ENCODE measurements at regions not wholly inside any gene's neighbourhood (a gene's known extent, or its start where the extent isn't known, plus 50 kb on each side); places are given as distances from the start of the nearest gene placed in this dataset.

GRCh38 chr10:4525103-4525502 is 300.9 kb upstream of the AKR1E2 start:
- DNase-seq: no peak

GRCh38 chr10:4522296-4523000 is 303.6 kb upstream of the AKR1E2 start:
- no peak for DNase-seq

- no peak for DNase-seq
These were observed 306.2 kb upstream of the AKR1E2 start for GRCh38 chr10:4519658-4520402.

DNA sequence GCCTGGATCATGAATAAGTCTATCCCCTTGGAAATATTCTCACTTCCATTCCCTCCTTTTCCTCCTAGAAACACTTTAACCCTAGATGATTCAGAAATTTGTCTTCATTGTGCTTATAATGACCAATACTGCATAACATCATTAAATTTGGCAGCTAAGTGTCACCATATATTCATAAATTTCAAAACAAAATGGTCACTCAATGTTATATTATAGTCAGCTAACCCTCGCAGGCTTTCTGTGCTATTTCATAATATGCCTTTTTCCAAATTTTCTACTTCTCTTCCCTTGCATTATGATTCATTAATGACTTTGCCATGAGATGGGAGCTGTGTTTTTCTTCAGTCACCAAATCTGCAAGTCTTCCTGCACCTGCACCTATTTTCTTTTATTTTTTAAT is 308.3 kb upstream of the AKR1E2 start:
- DNase-seq: no peak

- DNase-seq: no peak
These were observed 310.3 kb upstream of the AKR1E2 start for GRCh38 chr10:4515721-4516120.

- DNase-seq: no peak
These were observed 311.4 kb upstream of the AKR1E2 start for GRCh38 chr10:4514445-4515108.

- no peak for DNase-seq
These were observed 313.3 kb upstream of the AKR1E2 start for GRCh38 chr10:4512671-4513240.

GRCh38 chr10:4512196-4512595 is 313.8 kb upstream of the AKR1E2 start:
- DNase-seq: no peak

DNA sequence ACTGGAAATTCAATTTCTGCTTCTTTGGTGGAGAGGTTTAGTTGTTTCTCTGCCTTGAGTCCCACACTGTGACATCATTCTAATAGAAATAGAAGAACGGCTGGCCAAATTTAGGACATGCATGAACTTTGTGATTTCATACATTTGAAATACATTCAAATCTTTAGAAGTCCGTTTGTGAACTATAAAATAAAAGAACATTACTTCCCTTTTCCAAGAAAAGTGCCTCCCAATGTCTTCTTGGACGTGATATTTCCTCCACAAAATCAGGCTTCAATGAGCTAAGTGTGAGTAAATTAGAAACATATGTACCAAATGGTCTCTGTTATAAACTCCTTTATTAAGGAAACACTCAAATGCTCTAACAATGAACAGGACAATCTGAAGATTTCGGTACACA is 314.5 kb upstream of the AKR1E2 start:
- DNase-seq: no peak

- no peak for DNase-seq
These were observed 316.6 kb upstream of the AKR1E2 start for GRCh38 chr10:4509405-4509804.

DNA sequence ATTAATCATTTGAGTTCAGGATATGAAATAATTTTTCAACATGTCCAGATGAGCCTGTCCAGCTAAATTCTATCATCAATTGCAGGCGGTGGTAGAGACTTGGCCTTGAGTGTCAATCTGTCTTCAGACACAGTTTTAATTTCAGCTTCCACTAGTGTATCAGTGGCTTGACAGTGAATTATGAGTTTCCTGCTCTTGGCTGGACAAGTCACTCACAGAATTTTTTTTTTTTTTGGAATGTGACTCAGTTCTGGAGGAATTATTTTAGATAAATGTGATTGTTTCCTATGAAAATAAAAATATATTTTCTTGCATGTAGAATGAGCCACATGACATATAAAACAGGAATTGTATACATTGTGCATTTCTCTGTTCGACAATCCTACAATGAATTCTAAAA is 319.9 kb upstream of the AKR1E2 start:
- no peak for DNase-seq

GRCh38 chr10:4504550-4504949 is 321.5 kb upstream of the AKR1E2 start:
- no peak for DNase-seq

DNA sequence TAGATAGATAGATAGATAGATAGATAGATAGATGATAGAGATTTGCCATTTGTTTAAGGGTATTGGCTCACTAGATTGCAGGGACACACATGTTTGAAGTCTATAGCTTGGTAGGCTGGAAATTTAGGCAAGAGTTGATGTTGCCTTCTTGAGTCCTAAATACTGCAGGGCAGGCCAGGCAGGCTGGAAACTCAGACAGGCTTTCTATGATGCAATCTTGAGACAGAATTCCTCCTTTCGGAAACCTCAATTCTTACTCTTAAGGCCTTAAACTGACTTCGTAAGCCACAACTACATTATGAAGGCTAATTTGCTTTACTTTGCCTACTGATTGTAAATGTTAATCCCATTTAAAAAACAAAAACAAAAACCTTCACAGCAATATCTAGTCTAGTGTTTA is 322.9 kb upstream of the AKR1E2 start:
- no peak for DNase-seq

- DNase-seq: no peak
These were observed 324.7 kb upstream of the AKR1E2 start for GRCh38 chr10:4501306-4501705.

DNA sequence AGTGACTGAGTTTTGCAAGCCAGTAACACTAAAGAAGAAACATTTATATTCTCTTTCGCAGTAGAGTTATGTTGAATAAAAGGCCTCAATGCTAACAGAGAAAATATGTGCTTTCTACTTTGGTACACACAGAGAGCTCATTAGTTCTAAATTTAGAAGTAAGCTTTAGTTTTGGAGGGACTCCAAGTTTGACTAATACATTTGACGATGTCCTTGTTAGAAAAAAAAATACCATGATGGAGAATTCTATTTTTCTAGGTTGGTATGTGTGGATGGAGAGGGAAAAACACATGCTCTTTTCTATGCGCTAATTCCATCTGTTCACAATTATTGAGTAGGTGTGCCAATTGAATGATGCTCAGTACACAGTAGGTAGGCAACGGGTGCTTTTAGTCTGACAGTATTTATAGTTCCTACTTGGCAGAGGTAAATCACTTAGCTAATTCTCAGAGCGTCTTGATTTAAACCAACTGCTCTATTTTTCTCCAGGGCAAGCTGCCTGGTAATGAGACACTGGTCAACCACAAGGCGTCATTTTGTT is 327.2 kb upstream of the AKR1E2 start:
- no peak for DNase-seq

GRCh38 chr10:4494551-4494950 is 331.5 kb upstream of the AKR1E2 start:
- no peak for DNase-seq

DNA sequence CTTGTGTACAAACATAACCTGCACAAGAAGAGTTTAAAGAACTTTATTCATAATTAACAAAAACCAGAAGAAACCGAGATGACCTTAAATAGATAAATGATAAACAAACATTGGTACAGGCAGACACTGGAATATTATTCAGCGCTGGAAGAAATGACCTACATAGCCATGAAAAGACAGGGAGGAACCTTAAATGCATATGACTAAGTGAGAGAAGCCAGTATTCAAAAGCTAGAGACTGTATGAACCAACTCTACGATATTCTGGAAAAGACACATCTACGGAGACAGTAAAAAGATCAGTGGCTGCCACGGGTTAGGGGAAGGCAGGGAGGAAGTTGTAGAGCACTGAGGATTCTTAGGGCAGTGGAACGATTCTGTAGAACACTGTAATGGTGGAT is 333.8 kb upstream of the AKR1E2 start:
- DNase-seq: no peak

GRCh38 chr10:4488904-4489303 is 337.1 kb upstream of the AKR1E2 start:
- no peak for DNase-seq

GRCh38 chr10:4485636-4486035 is 340.4 kb upstream of the AKR1E2 start:
- DNase-seq: no peak

DNA sequence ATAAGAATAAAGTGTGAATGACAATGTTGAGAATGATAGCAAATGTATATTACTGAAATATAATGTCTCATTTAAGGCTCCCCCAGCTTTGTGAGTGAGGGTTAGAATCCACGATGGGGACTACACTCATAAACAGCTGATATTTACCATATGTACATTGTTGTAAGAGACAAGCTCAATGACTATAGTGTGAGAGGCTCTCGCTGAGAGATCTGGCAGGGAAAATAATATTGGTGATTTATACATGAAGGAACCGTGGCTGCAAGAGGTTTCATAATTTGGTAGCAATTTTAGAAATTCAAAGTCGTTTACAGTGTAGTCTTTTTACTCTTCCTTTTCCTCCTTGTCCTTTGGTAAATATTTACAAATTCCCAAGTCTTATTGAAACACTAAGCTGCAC is 342.2 kb upstream of the AKR1E2 start:
- DNase-seq: no peak

DNA sequence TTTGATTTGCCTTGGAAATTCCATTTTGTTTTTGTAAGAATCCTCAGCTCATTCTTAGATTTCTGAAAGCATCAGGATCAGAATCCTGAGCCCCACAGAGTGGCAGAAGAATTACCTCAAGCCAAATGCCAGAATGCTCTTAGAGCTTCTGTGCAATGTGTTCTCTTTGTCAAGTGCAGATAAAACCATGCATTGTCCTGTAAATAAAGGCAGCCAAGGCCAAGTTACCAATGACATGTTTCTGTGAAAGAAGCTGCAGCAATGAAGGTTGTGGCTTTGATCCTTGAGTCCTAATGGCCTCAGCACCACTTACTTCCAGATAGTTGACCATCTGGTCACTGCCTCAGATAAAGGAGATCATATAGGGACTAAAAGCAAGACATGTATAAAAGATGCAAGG is 343.3 kb upstream of the AKR1E2 start:
- no peak for DNase-seq

GRCh38 chr10:4481192-4481591 is 344.8 kb upstream of the AKR1E2 start:
- no peak for DNase-seq

DNA sequence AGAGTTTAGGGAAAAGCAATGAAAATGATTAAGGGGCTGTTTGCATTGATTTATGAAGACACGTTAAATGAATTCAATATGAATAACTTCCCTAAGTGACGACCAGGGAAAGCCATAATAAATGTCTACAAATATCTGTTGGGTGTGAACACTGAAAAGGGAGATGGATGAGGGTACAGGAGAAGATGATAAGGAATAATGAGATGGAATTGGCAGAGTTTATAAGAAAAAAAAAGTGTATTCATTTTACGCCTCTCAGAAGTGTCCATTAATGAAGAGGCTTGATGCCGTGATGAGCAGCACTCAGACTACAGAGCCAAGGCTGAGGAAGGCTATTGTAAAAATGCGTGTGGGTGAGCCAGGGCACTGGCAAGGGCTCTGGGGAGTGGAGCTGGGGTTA is 346.7 kb upstream of the AKR1E2 start:
- no peak for DNase-seq
